OCI-LY1 (cell line): ENCODE measurements at regions not wholly inside any gene's neighbourhood (a gene's known extent, or its start where the extent isn't known, plus 50 kb on each side); places are given as distances from the start of the nearest gene placed in this dataset.

Experiments
- H2AFZ ChIP-seq: fragments of 200-600 bp; sonication (generic), shearing (Covaris generic); 2 replicates; pipeline ENCODE4 v1.6.0; 2014; ENCODE audit warnings: antibody characterized with exemption, mild to moderate bottlenecking, low read length
- H3F3A ChIP-seq: fragments of 200-600 bp; sonication (generic), shearing (Covaris generic); 2 replicates; pipeline ENCODE4 v1.6.0; 2014; ENCODE audit warnings: mild to moderate bottlenecking, antibody characterized with exemption, low read length, moderate library complexity; ENCODE audit not compliant: insufficient read depth
- H3K27ac ChIP-seq: fragments of 200-600 bp; sonication (generic); 2 replicates; pipeline ENCODE4 v1.5.1; 2014; ENCODE audit warnings: low read length, mixed run types, mild to moderate bottlenecking, low read depth; ENCODE audit not compliant: poor library complexity, severe bottlenecking
- H3K27me3 ChIP-seq: fragments of 200-600 bp; sonication (generic); 2 replicates; pipeline ENCODE4 v1.6.0; 2014; ENCODE audit warnings: antibody characterized with exemption, mild to moderate bottlenecking, low read length, moderate library complexity; ENCODE audit not compliant: insufficient read depth
- H3K36me3 ChIP-seq: fragments of 200-600 bp; sonication (generic); 2 replicates; pipeline ENCODE4 v1.6.1; 2014; ENCODE audit warnings: mild to moderate bottlenecking, antibody characterized with exemption, low read length, moderate library complexity, mixed read lengths; ENCODE audit not compliant: insufficient read depth
- H3K4me1 ChIP-seq: fragments of 200-600 bp; sonication (generic); 2 replicates; pipeline ENCODE4 v1.5.1; 2014; ENCODE audit warnings: mild to moderate bottlenecking, low read length, moderate library complexity; ENCODE audit not compliant: insufficient read depth, severe bottlenecking
- H3K4me2 ChIP-seq: fragments of 200-600 bp; sonication (generic), shearing (Covaris generic); 2 replicates; pipeline ENCODE4 v1.6.1; 2014; ENCODE audit warnings: low read length
- H3K4me3 ChIP-seq: fragments of 200-600 bp; sonication (generic); 2 replicates; pipeline ENCODE4 v1.5.1; 2014; ENCODE audit warnings: low read length, low read depth, mild to moderate bottlenecking, mixed read lengths; ENCODE audit not compliant: poor library complexity, severe bottlenecking
- H3K79me2 ChIP-seq: fragments of 200-600 bp; shearing (Covaris generic); 2 replicates; pipeline ENCODE4 v1.6.1; 2016; ENCODE audit warnings: mixed run types, low read length, mixed read lengths; ENCODE audit not compliant: insufficient read depth
- H3K9ac ChIP-seq: fragments of 200-600 bp; sonication (generic), shearing (Covaris generic); 2 replicates; pipeline ENCODE4 v1.6.1; 2014; ENCODE audit warnings: mild to moderate bottlenecking, low read length, mixed read lengths
- H3K9me2 ChIP-seq: fragments of 200-600 bp; sonication (generic), shearing (Covaris generic); 2 replicates; pipeline ENCODE4 v1.6.1; 2014; ENCODE audit warnings: low read depth, mild to moderate bottlenecking, low read length, mixed read lengths
- H3K9me3 ChIP-seq: fragments of 200-600 bp; shearing (Covaris generic); 2 replicates; pipeline ENCODE4 v1.6.1; 2014; ENCODE audit warnings: low read length, mixed read lengths
- H4K20me1 ChIP-seq: fragments of 200-600 bp; sonication (generic), shearing (Covaris generic); 2 replicates; pipeline ENCODE4 v1.6.0; 2016; ENCODE audit warnings: mild to moderate bottlenecking, low read length; ENCODE audit not compliant: insufficient read depth
- CTCF ChIP-seq: fragments of 200-600 bp; sonication (generic), shearing (Covaris generic); IDR thresholded peaks from 2 replicates; pipeline ENCODE4 v1.5.1; 2017; ENCODE audit warnings: mild to moderate bottlenecking, antibody characterized with exemption, low read length, moderate library complexity, mixed read lengths
- EZH2 ChIP-seq: fragments of 200-600 bp; sonication (generic), shearing (Covaris generic); IDR thresholded peaks from 2 replicates; pipeline ENCODE4 v1.8.0; 2017; ENCODE audit warnings: borderline replicate concordance, mixed run types, mild to moderate bottlenecking, antibody characterized with exemption, low read length, moderate library complexity, mixed read lengths

GRCh38 chr9:11646831-11647230 lies 1034.0 kb upstream of the PTPRD start:
- Histone ChIP-seq H3K9me2 (no peaks in the 10 kb centered on the region), H3K4me3 (no peak overlapping the region), H2AFZ (no peak overlapping the region), H3K27me3 (no peaks in the 10 kb centered on the region), H3K27ac (no peak overlapping the region), H3K9ac (no peak overlapping the region), H3K9me3 (no peaks in the 10 kb centered on the region), H3K36me3 (no peaks in the 10 kb centered on the region), H4K20me1 (no peaks in the 10 kb centered on the region), H3F3A (no peaks in the 10 kb centered on the region), H3K4me2 (no peak overlapping the region), H3K79me2 (no peaks in the 10 kb centered on the region), H3K4me1 (no peaks in the 10 kb centered on the region)
- TF ChIP-seq CTCF (no peak), EZH2 (no peak)

- Histone ChIP-seq H3K9me3 (no peaks in the 10 kb centered on the region), H3K36me3 (no peaks in the 10 kb centered on the region), H3K9ac (no peak overlapping the region), H3K27ac (no peak overlapping the region), H3K27me3 (no peaks in the 10 kb centered on the region), H3K9me2 (no peaks in the 10 kb centered on the region), H3K4me1 (no peaks in the 10 kb centered on the region), H3K79me2 (no peaks in the 10 kb centered on the region), H3K4me3 (no peak overlapping the region), H2AFZ (no peak overlapping the region), H4K20me1 (no peaks in the 10 kb centered on the region), H3F3A (no peaks in the 10 kb centered on the region), H3K4me2 (no peak overlapping the region)
- TF ChIP-seq CTCF (no peak), EZH2 (no peak)
Measured at GRCh38 chr9:11653867-11654266, 1039.3 kb upstream of the TYRP1 start.

- no peak overlapping the region for H3K27ac ChIP-seq
- no peaks in the 10 kb centered on the region for H4K20me1 ChIP-seq
- H3K4me1 ChIP-seq: no peaks in the 10 kb centered on the region
- no peaks in the 10 kb centered on the region for H3F3A ChIP-seq
- no peaks in the 10 kb centered on the region for H3K27me3 ChIP-seq
- H3K4me2 ChIP-seq: no peak overlapping the region
- no peak overlapping the region for H3K4me3 ChIP-seq
- H3K36me3 ChIP-seq: no peaks in the 10 kb centered on the region
- H2AFZ ChIP-seq: no peak overlapping the region
- no peak overlapping the region for H3K9ac ChIP-seq
- TF ChIP-seq CTCF (no peak), EZH2 (no peak)
- H3K79me2 ChIP-seq: no peaks in the 10 kb centered on the region
- H3K9me2 ChIP-seq: no peaks in the 10 kb centered on the region
- no peaks in the 10 kb centered on the region for H3K9me3 ChIP-seq
Measured at GRCh38 chr9:11663913-11664312, 1029.3 kb upstream of the TYRP1 start.
